HCT116 (cell line): ENCODE measurements at regions not wholly inside any gene's neighbourhood (a gene's known extent, or its start where the extent isn't known, plus 50 kb on each side); places are given as distances from the start of the nearest gene placed in this dataset.

ENCODE experiments used
- ATAC-seq: fragments of 200-7000 bp; cut with Tn5 transposase; 2 replicates; pipeline ENCODE4 v1.9.1; 2020; ENCODE audit warnings: mild to moderate bottlenecking, moderate library complexity
- BruUV-seq: library from RNA; stranded (reverse); fragments of 400-500 nt; replicated peaks from 2 replicates; lab custom pipeline; 2021; lab: Mats Ljungman, UMichigan
- CTCF ChIA-PET: fragments of 300-600 bp; sonication (Branson Sonifier 250); formaldehyde crosslinking; loops from one replicate; lab custom pipeline; 2021; ENCODE audit warnings: antibody characterized with exemption; lab: Charles Lee
- POLR2A ChIA-PET: fragments of 300-600, 350-600 bp; sonication (Branson Sonifier 250); formaldehyde crosslinking; loops from one replicate; lab custom pipeline; 2021; ENCODE audit warnings: antibody characterized with exemption; lab: Charles Lee
- RAD21 ChIA-PET, 2 experiments: fragments of 300-600 bp; sonication (Branson Sonifier 250); formaldehyde crosslinking; loops; one replicate each; lab custom pipeline; 2023; ENCODE audit warnings: low total read pairs in 2 of 2; ENCODE audit not compliant: uncharacterized antibody in 2 of 2, unreplicated experiment in 2 of 2, low non-redundant PET in 1 of 2; lab: Charles Lee
- DNase-seq: peaks from one replicate; pipeline ENCODE4 v3.0.0-alpha.2; 2010; ENCODE audit warnings: low read depth, low spot score
- H2AFZ ChIP-seq: fragments of 200-600 bp; shearing (Covaris generic), sonication (generic); 2 replicates; pipeline ENCODE4 v1.6.1; 2017; ENCODE audit warnings: low read depth, mixed run types, mixed read lengths, antibody characterized with exemption, low read length; ENCODE audit not compliant: poor library complexity, severe bottlenecking
- H3K27ac ChIP-seq: 2 replicates; pipeline ENCODE4 v1.5.1; 2012; ENCODE audit warnings: low read depth, low read length
- H3K27me3 ChIP-seq: fragments of 200-600 bp; sonication (generic); 2 replicates; pipeline ENCODE4 v1.6.1; 2016; ENCODE audit warnings: mixed run types, low read length, mixed read lengths; ENCODE audit not compliant: insufficient read depth
- H3K36me3 ChIP-seq, 2 experiments: fragments of 200-500 bp in 1 of 2; fragments of 200-600 bp in 1 of 2; sonication (Bioruptor generic) in 1 of 2; sonication (generic) in 1 of 2; 2 replicates each; pipeline versions ENCODE4 v1.5.1 to v1.6.1; 2014 to 2016; ENCODE audit warnings: low read length in 2 of 2, inconsistent platforms in 1 of 2, mixed read lengths in 1 of 2, mixed run types in 1 of 2; ENCODE audit not compliant: insufficient read depth in 2 of 2, control insufficient read depth in 1 of 2
- H3K4me1 ChIP-seq, 2 experiments: fragments of 200-600 bp in 1 of 2; sonication (generic) in 1 of 2; 2 replicates each; pipeline versions ENCODE4 v1.5.1 to v1.6.1; 2012 to 2017; ENCODE audit warnings: low read length in 2 of 2, inconsistent platforms in 1 of 2, mild to moderate bottlenecking in 1 of 2, mixed read lengths in 1 of 2, mixed run types in 1 of 2, moderate library complexity in 1 of 2; ENCODE audit not compliant: insufficient read depth in 2 of 2, control insufficient read depth in 1 of 2
- H3K4me2 ChIP-seq: fragments of 200-600 bp; sonication (generic); 2 replicates; pipeline ENCODE4 v1.6.1; 2017; ENCODE audit warnings: mixed run types, low read length, mixed read lengths
- H3K4me3 ChIP-seq, 2 experiments: fragments of 200-600 bp in 1 of 2; sonication (generic) in 1 of 2; replicated peaks in 1 of 2; 2 replicates each; pipeline ENCODE4 v1.5.1; 2011 to 2016; ENCODE audit warnings: low read length in 2 of 2, control low read depth in 1 of 2, low read depth in 1 of 2, mild to moderate bottlenecking in 1 of 2, mixed read lengths in 1 of 2, mixed run types in 1 of 2
- H3K79me2 ChIP-seq: fragments of 200-600 bp; sonication (generic); 2 replicates; pipeline ENCODE4 v1.6.1; 2017; ENCODE audit warnings: mild to moderate bottlenecking, mixed run types, low read length, moderate library complexity, mixed read lengths; ENCODE audit not compliant: insufficient read depth
- H3K9ac ChIP-seq: fragments of 200-600 bp; sonication (generic); 2 replicates; pipeline ENCODE4 v1.6.1; 2016; ENCODE audit warnings: low read length, mixed read lengths
- H3K9me2 ChIP-seq: fragments of 200-600 bp; sonication (generic), shearing (Covaris generic); 2 replicates; pipeline ENCODE4 v1.6.1; 2017; ENCODE audit warnings: mixed run types, mild to moderate bottlenecking, moderate library complexity; ENCODE audit not compliant: insufficient read depth
- H3K9me3 ChIP-seq, 2 experiments: fragments of 200-500 bp in 1 of 2; fragments of 200-600 bp in 1 of 2; sonication (Bioruptor generic) in 1 of 2; sonication (generic) in 1 of 2; 2 replicates each; pipeline ENCODE4 v1.6.1; 2014 to 2017; ENCODE audit warnings: low read length in 2 of 2, mixed read lengths in 2 of 2, inconsistent platforms in 1 of 2, low read depth in 1 of 2, mild to moderate bottlenecking in 1 of 2, mixed run types in 1 of 2, moderate library complexity in 1 of 2; ENCODE audit not compliant: control insufficient read depth in 1 of 2, insufficient read depth in 1 of 2
- H4K20me1 ChIP-seq: fragments of 200-600 bp; sonication (generic), shearing (Covaris generic); 2 replicates; pipeline ENCODE4 v1.6.1; 2017; ENCODE audit warnings: mixed run types, mild to moderate bottlenecking, moderate library complexity; ENCODE audit not compliant: insufficient read depth
- CBX3 ChIP-seq: IDR thresholded peaks from 2 replicates; pipeline ENCODE4 v1.6.1; 2012; ENCODE audit warnings: low read depth
- CEBPB ChIP-seq: IDR thresholded peaks from 2 replicates; pipeline ENCODE4 v1.6.1; 2012; ENCODE audit warnings: low read depth
- EGR1 ChIP-seq: IDR thresholded peaks from 2 replicates; pipeline ENCODE4 v1.6.1; 2012; ENCODE audit warnings: low read depth
- ELF1 ChIP-seq: IDR thresholded peaks from 2 replicates; pipeline ENCODE4 v1.6.1; 2012; ENCODE audit warnings: low read depth, borderline replicate concordance
- EZH2 ChIP-seq: fragments of 200-600 bp; sonication (generic); IDR thresholded peaks from 2 replicates; pipeline ENCODE4 v1.6.1; 2017; ENCODE audit warnings: antibody characterized with exemption, mixed run types
- EZH2phosphoT487 ChIP-seq: fragments of 200-600 bp; IDR thresholded peaks from 2 replicates; pipeline ENCODE4 v1.6.1; 2018; ENCODE audit warnings: antibody characterized with exemption, borderline replicate concordance
- FOSL1 ChIP-seq: IDR thresholded peaks from 2 replicates; pipeline ENCODE4 v1.6.1; 2012; ENCODE audit warnings: low read depth
- POLR2A ChIP-seq: IDR thresholded peaks from 2 replicates; pipeline ENCODE4 v1.7.0; 2011; ENCODE audit warnings: borderline replicate concordance; ENCODE audit not compliant: insufficient read depth, insufficient read length; ENCODE audit errors: extremely low read depth
- RAD21 ChIP-seq: IDR thresholded peaks from 2 replicates; pipeline ENCODE4 v1.6.1; 2012; ENCODE audit warnings: low read depth, mild to moderate bottlenecking
- SIN3A ChIP-seq: IDR thresholded peaks from 2 replicates; pipeline ENCODE4 v1.6.1; 2012; ENCODE audit warnings: low read depth
- TCF7L2 ChIP-seq: IDR thresholded peaks from 2 replicates; pipeline ENCODE4 v1.7.0; 2011; ENCODE audit warnings: borderline replicate concordance, inconsistent platforms; ENCODE audit not compliant: insufficient read depth, insufficient read length; ENCODE audit errors: extremely low read depth
- ZFX ChIP-seq: fragments of 450-650 bp; IDR thresholded peaks from 2 replicates; pipeline ENCODE4 v1.6.1; 2017
- intact Hi-C: fragments of 100-400 bp; cut with micrococcal nuclease; formaldehyde crosslinking; loops from 2 replicates; pipeline ENCODE4 v1.10.0; 2022
- TF ChIP-seq, protein P1 (sequence below): IDR thresholded peaks from 2 replicates; pipeline ENCODE4 v1.6.1; 2011; ENCODE audit warnings: mild to moderate bottlenecking, low read length, moderate library complexity; ENCODE audit not compliant: insufficient replicate concordance; ENCODE audit errors: extremely low read depth
- TF ChIP-seq, protein P2 (sequence below), 3 experiments: fragments of 200-600 bp in 1 of 3; sonication (generic) in 1 of 3; IDR thresholded peaks in 2 of 3; conservative IDR thresholded peaks in 1 of 3; 2 replicates each; pipeline ENCODE4 v1.5.1; 2012 to 2017; ENCODE audit warnings: low read depth in 2 of 3, low read length in 2 of 3, antibody characterized with exemption in 1 of 3, borderline replicate concordance in 1 of 3, control low read depth in 1 of 3, mild to moderate bottlenecking in 1 of 3, mixed read lengths in 1 of 3, mixed run types in 1 of 3, moderate library complexity in 1 of 3; ENCODE audit not compliant: insufficient read depth in 1 of 3
- TF ChIP-seq, protein P3 (sequence below): IDR thresholded peaks from 2 replicates; pipeline ENCODE4 v1.6.1; 2012

DNA sequence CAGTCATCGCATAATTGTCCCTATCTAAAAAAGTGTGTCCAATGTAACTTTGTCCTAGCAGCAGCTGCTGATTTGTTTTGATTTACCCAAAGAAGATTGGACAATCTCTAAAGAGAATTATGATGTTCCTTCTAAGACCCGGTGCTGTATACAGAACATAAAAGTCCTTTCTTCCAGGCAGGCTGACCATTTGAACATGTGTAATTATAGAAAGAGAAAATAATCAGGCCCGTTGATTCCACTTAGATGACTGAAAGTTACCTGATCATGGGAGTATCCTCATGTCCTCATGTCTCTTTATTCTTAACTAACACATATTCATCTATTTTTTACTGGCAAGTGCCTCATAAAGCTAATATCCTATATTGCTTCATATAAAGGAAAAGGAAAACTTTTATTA is 164.1 kb upstream of the MRPS30 start:
- no peak for ATAC-seq
- Histone ChIP-seq H3K27me3 (no peaks in the 10 kb centered on the region), H3K4me2 (no peak overlapping the region), H3K9ac (no peak overlapping the region), H3K9me3 (no peaks in the 10 kb centered on the region), H3K4me3 (no peak overlapping the region), H4K20me1 (no peaks in the 10 kb centered on the region), H3K9me2 (no peaks in the 10 kb centered on the region), H3K36me3 (no peaks in the 10 kb centered on the region), H3K27ac (no peak overlapping the region), H3K79me2 (no peaks in the 10 kb centered on the region), H2AFZ (no peak overlapping the region), H3K4me1 (no peaks in the 10 kb centered on the region)
- ChIA-PET RAD21 (no interaction called here), CTCF (no interaction called here), POLR2A (no interaction called here)
- TF ChIP-seq POLR2A, result no peak
- TF ChIP-seq RAD21, result no peak
- no peak for TF ChIP-seq ZFX
- TF ChIP-seq FOSL1, result no peak
- TF ChIP-seq TCF7L2, result no peak
- TF ChIP-seq EZH2phosphoT487, result no peak
- TF ChIP-seq ELF1, result no peak
- no peak for TF ChIP-seq CBX3
- no peak for TF ChIP-seq CEBPB
- BruUV-seq, result no TSS peak
- intact Hi-C loops, result no loop called here
- no peak for DNase-seq

DNA sequence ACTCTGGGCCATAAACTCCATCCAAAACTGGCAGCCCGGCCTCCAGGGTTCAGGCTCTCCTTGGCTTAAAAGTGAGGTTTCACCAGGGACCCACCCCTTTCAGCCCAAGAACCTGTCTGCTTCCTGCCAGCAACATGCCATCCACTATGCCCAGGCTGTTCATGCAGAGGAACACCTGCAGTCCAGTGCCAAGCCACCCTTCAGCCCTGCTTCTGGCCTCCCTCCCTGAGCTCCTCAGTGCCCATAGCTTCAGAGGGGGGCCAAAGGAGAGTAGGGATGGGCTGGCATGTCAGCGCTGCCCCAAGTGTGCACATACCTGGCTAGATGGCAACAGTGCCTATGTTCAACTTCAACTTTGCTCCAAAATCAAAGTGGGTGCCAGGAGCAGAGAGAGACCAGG is 166.9 kb upstream of the MRPS30 start:
- no peaks in the 10 kb centered on the region for H3K27me3 ChIP-seq
- H3K27ac ChIP-seq, result no peak overlapping the region
- no peak overlapping the region for H2AFZ ChIP-seq
- H3K79me2 ChIP-seq, result no peaks in the 10 kb centered on the region
- no peak overlapping the region for H3K9ac ChIP-seq
- ATAC-seq (no peak), DNase-seq (no peak)
- no peaks in the 10 kb centered on the region for H3K36me3 ChIP-seq
- no peaks in the 10 kb centered on the region for H3K9me3 ChIP-seq
- RAD21 ChIA-PET, result no interaction called here
- POLR2A ChIA-PET, result no interaction called here
- no peaks in the 10 kb centered on the region for H4K20me1 ChIP-seq
- H3K9me2 ChIP-seq, result no peaks in the 10 kb centered on the region
- peaks cover 0 to 6% of the 10 kb centered on the region in 2 experiments; a peak in 1 of 4 replicates for H3K4me1 ChIP-seq
- H3K4me2 ChIP-seq, result no peak overlapping the region
- no TSS peak for BruUV-seq
- CTCF ChIA-PET, result no interaction called here
- H3K4me3 ChIP-seq, result no peak overlapping the region
- intact Hi-C loops, result no loop called here
- no peak for TF ChIP-seq EZH2
- TF ChIP-seq, protein P1, sequence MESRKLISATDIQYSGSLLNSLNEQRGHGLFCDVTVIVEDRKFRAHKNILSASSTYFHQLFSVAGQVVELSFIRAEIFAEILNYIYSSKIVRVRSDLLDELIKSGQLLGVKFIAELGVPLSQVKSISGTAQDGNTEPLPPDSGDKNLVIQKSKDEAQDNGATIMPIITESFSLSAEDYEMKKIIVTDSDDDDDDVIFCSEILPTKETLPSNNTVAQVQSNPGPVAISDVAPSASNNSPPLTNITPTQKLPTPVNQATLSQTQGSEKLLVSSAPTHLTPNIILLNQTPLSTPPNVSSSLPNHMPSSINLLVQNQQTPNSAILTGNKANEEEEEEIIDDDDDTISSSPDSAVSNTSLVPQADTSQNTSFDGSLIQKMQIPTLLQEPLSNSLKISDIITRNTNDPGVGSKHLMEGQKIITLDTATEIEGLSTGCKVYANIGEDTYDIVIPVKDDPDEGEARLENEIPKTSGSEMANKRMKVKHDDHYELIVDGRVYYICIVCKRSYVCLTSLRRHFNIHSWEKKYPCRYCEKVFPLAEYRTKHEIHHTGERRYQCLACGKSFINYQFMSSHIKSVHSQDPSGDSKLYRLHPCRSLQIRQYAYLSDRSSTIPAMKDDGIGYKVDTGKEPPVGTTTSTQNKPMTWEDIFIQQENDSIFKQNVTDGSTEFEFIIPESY, result no peak
- no peak for TF ChIP-seq POLR2A
- TF ChIP-seq SIN3A, result no peak
- no peak for TF ChIP-seq CEBPB
- TF ChIP-seq EGR1, result no peak
- TF ChIP-seq, protein P2, sequence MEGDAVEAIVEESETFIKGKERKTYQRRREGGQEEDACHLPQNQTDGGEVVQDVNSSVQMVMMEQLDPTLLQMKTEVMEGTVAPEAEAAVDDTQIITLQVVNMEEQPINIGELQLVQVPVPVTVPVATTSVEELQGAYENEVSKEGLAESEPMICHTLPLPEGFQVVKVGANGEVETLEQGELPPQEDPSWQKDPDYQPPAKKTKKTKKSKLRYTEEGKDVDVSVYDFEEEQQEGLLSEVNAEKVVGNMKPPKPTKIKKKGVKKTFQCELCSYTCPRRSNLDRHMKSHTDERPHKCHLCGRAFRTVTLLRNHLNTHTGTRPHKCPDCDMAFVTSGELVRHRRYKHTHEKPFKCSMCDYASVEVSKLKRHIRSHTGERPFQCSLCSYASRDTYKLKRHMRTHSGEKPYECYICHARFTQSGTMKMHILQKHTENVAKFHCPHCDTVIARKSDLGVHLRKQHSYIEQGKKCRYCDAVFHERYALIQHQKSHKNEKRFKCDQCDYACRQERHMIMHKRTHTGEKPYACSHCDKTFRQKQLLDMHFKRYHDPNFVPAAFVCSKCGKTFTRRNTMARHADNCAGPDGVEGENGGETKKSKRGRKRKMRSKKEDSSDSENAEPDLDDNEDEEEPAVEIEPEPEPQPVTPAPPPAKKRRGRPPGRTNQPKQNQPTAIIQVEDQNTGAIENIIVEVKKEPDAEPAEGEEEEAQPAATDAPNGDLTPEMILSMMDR (IDR thresholded peaks at IDR 0.05 in 2 of 3, conservative IDR thresholded peaks at IDR 0.05 in 1 of 3; ENCODE audit: borderline replicate concordance in 1 of 3, insufficient read depth in 1 of 3, low read depth in 2 of 3, low read length in 2 of 3), result no peak
- no peak for TF ChIP-seq TCF7L2
- TF ChIP-seq, protein P3, sequence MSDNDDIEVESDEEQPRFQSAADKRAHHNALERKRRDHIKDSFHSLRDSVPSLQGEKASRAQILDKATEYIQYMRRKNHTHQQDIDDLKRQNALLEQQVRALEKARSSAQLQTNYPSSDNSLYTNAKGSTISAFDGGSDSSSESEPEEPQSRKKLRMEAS, result no peak
- no peak for TF ChIP-seq CBX3
